GF-D8 (cell line): ENCODE measurements at regions not wholly inside any gene's neighbourhood (a gene's known extent, or its start where the extent isn't known, plus 50 kb on each side); places are given as distances from the start of the nearest gene placed in this dataset.
"Not testable (repeated sequence)": the region's sequence is repeated elsewhere in the genome, so short reads cannot be mapped to it uniquely, and the experiment has no call there.

ENCODE experiments used
- DNase-seq: peaks from one replicate; lab custom pipeline; 2025; lab: John Stamatoyannopoulos, UW

DNA sequence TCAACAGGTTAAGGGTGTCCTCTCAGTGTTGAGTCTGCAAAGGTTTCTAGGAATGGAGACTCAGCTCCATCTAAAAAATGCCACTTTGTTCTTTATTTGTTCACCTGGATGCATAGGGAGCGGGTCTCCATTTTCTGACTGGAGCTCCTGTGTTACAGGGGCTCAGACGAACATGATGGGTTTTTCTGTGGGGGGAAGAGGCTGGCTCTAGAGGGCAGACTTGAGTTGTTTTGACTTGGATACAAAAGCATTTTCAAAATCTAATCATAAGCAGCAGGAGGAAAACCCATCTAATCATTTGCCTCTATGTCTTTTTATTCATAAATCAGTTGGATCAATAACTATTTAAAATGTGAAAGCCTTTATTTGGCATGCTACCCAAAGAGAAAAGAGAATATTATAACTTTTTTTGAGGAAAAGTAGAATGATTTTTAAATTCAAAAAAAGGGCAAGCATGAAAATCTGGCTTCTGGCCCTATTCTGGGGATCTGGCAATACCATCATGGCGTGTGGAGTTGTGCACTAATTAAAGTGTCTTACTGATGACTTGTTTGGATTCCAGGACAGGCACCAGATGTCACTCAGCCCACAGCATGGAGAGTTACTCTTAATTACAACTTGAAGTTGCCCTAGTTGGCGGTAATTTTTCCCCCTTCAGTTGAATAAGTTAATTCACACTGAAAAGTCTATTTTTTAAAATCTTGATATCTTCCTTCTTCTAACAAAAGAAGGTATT, 594.9 kb downstream of the REEP3 start:
- DNase-seq, result no peak

DNA sequence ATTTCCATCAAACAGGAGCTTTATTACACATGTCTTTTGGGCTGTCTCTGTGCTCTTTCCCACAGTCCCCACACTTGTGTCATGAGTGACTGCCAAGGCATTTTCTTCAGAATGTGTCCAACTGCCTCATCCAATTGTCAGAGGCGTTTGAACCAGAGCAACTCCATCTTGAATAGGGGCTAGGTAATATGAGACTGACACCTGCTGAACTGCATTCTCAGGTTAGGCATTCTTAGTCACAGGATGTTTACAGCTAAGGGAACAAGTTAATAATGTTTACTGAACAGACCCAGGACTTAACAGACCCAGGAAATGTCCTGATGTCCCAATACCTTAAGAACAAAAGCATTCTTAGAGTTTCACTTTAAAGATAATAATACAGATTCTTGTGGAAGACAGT, 595.5 kb downstream of the REEP3 start:
- no peak for DNase-seq

- DNase-seq, result no peak
Observed at GRCh38 chr10:64118736-64119135, 597.5 kb downstream of the REEP3 start.

DNA sequence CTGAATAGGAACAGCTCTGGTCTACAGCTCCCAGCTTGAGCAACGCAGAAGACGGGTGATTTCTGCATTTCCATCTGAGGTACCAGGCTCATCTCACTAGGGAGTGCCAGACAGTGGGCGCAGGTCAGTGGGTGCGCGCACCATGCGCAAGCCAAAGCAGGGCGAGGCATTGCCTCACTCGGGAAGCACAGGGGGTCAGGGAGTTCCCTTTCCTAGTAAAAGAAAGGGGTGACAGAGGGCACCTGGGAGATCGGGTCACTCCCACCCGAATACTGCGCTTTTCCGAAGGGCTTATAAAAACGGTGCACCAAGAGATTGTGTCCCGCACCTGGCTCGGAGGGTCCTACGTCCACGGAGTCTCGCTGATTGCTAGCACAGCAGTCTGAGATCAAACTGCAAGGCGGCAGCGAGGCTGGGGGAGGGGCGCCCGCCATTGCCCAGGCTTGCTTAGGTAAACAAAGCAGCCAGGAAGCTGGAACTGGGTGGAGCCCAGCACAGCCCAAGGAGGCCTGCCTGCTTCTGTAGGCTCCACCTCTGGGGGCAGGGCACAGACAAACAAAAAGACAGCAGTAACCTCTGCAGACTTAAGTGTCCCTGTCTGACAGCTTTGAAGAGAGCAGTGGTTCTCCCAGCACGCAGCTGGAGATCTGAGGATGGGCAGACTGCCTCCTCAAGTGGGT, 599.2 kb downstream of the REEP3 start:
- DNase-seq, result not testable (repeated sequence)

GRCh38 chr10:64130152-64130551, 609.0 kb downstream of the REEP3 start:
- no peak for DNase-seq

- DNase-seq, result no peak
Observed at GRCh38 chr10:64134676-64135075, 613.5 kb downstream of the REEP3 start.

GRCh38 chr10:64142395-64142794, 621.2 kb downstream of the REEP3 start:
- DNase-seq, result no peak

DNA sequence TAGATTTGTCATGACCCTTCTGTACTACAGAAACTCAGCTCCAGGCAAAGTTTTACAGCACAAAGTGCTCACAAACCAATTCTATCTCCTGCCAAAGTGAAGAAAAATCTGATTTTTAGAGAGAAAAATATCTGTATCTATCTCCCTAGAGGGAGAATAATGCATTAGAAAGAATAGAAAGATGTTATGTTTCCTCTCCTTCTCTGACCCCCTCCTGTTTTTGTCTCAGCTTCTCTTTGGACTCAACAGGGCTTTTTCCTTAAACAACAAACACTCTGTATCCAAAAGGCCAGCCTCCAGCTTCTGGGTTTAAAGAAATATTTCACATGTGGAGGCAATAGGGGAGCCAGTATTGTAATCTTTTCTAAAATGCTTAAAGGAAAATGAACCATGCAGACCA, 627.4 kb downstream of the REEP3 start:
- no peak for DNase-seq

DNA sequence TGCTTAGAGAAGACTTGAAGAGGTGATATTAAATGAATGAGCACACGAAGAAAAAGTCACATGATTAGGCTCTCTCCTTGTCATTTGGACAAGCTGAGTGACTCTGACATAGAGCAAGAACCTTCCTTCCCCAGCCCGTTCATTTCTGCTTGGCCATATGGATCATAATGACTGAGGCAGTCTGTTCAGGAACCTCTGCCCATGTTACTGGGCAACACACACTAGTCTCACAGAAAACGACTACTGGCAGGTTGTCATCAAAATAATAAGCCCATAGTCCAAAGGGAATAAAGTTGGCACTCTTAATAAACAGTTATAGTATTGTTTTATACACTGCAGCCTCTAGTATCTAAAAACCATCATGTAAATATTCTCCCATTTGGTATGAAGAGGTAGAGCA, 635.0 kb downstream of the REEP3 start:
- no peak for DNase-seq

GRCh38 chr10:64158551-64158950, 637.4 kb downstream of the REEP3 start:
- DNase-seq, result no peak

DNA sequence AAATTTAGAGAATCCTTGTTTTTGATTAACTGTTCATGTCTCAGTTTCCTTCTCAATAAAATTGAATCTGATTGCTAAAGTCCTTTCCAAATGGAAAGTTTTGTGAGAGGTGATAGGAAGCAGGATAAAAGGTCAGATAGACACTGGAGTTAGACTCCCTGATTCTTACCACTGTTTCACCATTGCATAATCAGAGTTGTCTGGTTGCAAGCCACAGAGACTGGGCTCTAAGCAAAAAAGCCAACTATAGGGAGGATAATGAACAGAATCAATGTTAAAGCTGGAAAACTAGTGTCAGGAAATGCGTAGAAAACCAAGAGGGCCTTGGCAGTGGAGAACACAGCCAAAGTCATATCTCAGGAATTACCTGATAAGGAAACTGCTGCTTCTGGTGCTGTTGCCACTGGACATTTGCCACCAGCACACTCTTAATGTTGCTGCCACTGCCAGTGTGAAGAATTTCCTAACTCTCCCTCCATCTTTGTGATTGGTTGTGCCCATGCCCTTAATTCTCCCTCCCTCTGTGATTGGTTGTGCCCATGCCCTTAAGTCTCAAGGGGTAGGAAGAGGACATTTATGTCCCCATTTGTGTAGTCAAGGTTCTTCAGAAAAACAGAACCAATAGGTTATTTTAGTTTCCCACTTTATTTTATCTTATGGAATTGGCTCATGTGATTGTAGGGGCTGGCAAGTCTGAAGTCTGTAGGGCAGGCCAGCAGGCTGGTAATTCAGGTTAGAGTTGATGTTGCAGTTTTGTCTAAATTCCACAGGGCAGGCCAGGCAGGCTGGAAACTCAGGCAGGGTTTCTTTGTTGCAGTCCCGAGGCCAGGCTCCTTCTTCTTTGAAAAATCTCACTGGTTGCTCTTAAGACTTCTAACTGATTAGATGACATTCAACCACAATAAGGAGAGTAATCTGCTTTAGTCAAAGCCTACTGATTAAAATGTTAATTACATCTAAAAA, 639.0 kb downstream of the REEP3 start:
- DNase-seq, result no peak

DNA sequence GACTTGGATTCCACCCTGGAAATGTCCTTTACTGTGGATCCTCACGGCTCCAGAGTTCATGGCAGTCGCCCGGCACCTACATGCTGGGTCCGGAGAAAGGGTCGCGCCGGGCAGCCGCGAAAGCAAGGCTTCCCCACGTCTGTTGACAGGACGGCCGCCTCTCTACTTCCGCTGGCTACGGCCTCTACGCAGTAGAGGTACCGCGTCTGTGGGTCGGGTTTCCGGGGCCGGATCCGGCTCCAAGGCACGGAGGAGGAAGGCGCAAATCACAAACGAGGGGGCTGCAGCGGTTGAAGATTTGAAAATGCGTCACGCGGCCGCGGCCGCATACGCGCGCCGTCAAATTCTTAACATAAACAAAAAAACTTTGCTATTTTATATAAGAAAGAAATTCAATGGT, 649.6 kb downstream of the REEP3 start:
- no peak for DNase-seq

GRCh38 chr10:64173826-64174225, 652.6 kb downstream of the REEP3 start:
- DNase-seq, result no peak

DNA sequence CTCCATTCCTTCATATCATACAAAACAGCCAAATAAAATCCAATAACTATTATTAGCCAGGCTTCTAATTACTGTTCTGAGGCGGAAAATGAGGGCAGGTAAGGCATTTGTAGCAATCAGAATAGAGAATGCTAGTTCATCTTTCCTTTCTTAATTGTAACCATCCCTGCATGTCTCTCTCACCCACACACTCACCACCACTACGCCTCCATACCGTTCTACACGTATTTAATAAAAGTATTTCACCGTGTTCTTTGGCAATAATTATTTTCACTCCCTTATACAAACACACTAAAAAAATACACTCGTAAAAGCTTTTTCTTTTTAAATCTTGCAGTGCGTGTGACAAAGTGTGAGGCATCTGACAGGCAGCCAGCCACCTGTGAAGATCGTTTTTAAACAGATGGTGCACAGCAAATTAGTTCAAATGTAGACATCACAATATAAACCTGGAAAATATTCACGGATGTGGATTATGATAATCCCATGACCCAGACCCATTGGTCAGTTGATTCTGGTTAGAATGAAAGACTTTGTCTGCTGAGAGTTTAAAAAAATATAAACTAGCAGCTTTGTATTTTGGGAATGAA, 653.6 kb downstream of the REEP3 start:
- DNase-seq, result no peak

DNA sequence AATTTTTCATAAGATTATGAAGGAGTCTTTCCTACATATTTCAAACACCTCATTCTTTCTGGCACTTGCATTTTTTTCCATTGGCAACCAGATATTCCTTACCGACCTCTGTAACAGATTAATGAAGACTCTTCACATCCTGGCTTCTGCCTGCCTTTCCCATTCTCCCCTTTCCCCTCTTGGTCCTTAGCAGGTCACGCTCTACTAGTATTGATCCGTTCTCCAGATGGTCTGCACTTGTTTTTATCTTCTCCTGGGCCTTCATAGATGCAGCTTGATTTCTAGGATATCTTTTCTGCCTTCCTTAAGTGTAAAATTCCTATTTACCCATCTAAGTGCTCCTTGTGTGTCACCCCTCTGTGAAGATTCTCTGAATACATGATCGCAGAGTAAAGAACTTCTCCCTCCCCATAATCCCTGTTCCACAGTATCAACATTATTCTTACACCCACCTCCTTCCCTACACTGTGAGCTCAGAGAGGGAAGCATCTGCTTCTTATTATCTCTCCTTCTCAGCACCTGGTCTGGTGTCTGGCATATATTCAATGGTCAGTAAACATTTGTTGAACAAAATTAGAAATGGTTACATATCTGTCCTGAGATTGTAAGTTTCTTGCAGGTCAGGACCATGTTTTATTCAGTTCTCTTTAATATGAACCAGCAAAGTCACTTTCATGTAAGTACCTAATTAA, 654.2 kb downstream of the REEP3 start:
- DNase-seq, result no peak

DNA sequence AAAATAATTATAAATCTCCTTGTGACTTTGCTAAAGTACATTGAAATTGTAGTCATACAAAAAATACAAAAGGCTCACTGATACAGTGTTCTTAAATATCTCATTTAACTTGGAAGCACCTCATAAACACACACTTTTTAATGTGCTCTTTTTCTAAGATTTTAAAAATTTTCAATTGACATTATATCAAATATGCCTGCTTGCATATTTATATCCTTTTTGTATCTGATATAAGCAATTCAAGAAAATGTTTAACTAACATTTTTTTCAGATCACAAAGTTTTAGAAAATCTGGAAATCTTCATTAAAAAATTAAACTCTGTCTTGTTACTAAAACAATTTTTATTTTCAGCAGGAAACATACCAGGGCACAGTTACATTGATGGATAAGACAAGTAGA, 661.5 kb downstream of the REEP3 start:
- no peak for DNase-seq

DNA sequence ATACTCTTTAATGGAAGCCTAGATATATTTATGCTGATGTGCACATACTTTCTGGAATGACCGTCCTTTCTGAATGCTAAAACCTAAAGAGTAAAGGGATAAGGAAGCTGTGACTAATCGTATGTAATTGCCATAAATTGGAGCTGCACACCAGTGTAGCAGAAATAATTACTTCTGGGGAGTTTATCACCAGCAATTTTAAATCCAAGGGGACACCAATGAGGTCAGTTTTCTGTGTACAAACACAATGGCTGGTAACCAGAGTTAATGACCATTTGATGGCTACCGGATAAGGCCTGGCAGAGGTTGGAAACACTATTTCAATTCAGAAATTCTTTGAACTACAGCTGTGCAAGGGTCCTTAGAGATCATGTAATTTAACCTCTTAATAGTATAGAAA, 670.1 kb downstream of the REEP3 start:
- DNase-seq, result no peak

DNA sequence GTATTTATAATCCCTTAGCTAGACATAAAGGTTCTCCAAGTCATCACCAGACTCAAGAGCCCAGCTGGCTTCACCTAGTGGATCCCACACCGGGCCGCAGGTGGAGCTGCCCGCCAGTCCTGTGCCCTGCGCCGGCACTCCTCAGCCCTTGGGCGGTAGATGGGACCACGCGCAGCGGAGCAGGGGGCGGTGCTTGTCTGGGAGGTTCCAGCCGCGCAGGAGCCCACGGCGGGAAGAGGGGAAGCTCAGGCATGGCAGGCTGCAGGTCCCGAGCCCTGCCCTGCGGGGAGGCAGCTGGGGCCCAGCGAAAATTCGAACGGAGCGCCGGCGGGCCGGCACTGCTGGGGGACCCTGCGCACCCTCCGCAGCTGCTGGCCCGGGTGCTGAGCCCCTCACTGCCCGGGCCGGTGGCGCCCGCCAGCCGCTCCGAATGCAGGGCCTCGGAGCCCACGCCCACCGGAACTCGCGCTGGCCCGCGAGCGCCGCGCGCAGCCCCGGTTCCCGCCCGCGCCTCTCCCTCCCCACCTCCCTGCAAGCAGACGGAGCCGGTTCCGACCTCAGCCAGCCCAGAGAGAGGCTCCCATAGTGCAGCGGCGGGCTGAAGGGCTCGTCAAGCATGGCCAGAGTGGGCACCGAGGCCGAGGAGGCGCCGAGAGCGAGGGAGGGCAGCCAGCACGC, 675.6 kb downstream of the REEP3 start:
- DNase-seq, result no peak

DNA sequence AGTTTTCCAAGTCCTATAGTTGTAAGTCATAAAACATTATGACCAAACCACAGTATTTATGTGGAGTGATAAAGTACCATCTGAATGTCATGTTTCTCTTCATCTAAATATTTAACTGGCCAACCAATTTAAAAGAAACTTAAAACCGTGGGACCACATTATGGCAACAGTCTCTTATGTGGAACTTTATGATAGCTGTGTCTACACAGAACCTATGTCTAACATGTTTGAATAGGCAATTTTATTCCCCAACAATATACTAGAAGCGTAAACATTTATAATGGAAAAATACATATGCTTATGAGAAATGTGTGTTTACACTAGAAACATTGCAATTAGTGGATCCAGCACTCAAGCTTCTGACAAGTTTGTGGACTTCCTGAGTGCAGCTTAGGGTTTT, 680.7 kb downstream of the REEP3 start:
- no peak for DNase-seq

- DNase-seq, result not testable (repeated sequence)
Observed at GRCh38 chr10:64204504-64204903, 683.3 kb downstream of the REEP3 start.

DNA sequence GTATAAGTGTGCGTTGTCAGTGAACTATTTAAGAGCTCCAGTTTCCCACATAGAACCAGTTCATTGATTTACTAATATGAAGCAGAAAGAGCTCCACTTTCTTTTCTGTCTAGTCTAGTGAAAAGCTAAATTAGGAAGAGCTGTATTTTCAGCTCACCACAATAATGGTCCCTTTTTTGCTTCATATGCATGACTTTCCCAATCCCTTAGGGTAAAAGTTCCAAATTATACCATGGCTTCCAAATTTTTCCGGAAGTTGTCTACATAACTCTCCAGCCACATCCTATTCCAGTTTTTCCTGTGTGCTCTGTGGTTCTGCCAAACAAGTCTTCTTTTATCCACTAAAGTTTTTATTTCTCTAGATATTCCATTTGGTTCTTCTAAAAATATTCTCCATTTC, 685.2 kb downstream of the REEP3 start:
- DNase-seq, result no peak
